Stimulated activated CD4-positive, alpha-beta T cell treated with anti-CD3 and anti-CD28 coated beads, Interleukin-1b, Interleukin-23, amount 100 ng/mL, for 24 hours (primary cell): ENCODE measurements at regions not wholly inside any gene's neighbourhood (a gene's known extent, or its start where the extent isn't known, plus 50 kb on each side); places are given as distances from the start of the nearest gene placed in this dataset.
"Not testable (repeated sequence)": the region's sequence is repeated elsewhere in the genome, so short reads cannot be mapped to it uniquely, and the experiment has no call there.

Experiments used
- DNase-seq, 4 experiments: peaks; one replicate each; pipeline ENCODE4 v3.0.0-alpha.2; 2020; ENCODE audit warnings: low read depth in 4 of 4, low spot score in 1 of 4

DNA sequence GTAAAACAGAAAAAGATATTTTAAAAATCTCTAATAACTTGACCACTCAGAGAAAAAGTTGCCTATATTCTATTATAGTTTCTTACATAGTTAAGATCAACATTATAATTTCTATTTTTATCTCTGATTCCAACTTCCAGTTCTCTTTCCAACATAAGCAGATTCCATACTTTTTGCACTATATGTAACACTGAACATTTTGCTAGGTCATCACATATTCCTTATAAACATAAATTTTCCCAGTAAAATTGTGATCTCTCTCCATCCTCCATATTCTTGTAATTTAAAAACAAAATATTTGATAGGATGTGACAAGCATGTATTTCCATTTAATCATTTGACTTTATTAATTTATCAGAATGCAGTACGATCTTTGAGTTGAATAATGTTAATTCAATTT, 170.4 kb upstream of the THSD7A start:
- DNase-seq: no peak

DNA sequence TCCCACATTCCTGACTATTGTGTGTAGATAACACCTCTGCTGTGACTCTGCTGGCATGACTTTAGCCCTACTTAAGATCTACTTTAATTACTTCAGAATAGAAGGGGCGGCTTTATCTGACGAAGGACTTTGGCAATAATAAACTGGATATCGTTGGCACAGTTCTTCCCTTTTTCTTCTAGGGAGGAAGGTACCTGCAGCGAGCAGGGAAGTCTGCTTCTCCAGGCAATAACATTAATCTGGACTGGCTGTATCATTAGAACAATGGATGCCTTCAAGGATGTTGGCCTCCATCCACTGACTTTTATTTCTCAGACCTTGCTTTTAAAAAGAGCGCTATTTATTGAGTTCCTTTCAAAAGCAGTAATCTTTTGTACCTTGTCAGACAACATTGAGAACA, 172.6 kb upstream of the THSD7A start:
- DNase-seq: no peak

DNA sequence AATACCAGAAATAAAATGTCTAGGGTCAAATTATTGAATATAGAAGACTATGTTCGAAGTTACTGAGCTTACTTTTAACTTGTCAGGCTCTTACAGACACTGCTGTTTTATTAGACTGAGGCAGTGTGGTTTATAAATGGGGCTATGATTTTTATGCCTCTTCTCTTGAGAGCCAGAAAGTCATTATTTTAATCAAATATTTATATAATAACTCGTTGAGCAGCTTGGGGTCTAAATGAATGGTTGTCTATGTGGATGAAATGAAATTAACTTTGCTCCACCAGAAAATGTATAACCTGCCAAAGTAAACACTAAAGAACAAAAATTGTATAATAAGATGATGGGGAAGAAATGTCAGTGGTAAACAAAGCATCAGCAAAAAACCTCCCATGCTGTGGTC, 175.6 kb upstream of the THSD7A start:
- DNase-seq: no peak

DNA sequence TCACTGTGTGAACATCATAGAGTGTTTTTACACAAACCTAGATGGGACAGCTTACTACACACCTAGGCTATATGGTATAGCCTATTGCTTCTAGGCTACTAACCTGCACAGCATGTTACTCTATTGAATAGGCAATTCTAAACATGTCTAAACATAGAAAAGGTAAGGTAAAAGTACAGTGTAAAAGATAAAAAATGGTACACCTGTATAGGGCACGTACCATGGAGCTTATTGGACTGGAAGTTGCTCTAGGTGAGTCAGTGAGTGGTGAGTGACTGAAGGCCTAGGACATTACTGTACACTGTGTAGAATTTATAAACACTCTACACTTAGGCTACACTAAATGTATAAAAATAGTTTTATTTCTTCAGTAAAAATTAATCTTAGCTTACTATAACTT, 182.0 kb upstream of the THSD7A start:
- no peak for DNase-seq

DNA sequence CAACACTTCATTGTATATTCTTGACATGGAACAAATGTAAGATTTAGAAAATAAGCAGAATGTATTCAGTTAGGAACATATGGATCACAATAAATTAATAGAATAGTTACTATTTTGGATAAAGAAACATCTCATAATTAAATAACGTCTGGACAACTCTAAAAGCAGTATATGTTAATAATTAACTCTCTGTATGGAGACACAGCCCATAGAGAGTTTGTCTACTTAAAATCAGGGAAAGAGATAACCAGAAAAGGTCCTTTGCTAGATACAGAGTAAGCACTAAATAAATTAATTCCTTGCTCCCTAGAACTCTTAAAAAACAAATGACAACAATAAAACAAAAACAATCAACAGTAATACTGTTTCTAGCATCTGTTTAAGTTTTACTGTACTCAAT, 184.4 kb upstream of the THSD7A start:
- no peak for DNase-seq

DNA sequence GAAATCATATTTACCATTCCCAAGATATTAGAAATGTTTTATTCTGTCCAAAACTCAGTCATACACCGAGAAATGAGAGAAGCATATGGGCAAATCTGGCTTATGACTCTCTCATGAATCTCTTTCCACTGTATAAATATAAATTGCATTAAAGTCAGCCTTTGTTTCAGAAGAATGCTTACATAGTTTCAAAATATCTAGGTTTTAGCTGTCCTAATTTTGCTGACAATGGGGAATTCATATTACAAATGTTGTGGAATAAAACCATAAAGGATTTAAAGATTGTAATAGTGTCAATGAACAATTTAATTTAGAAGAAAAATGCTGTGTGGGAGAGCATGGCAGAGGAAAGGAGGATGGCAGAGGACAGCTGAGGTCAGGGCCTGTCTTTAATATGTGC, 185.0 kb upstream of the THSD7A start:
- DNase-seq: no peak

DNA sequence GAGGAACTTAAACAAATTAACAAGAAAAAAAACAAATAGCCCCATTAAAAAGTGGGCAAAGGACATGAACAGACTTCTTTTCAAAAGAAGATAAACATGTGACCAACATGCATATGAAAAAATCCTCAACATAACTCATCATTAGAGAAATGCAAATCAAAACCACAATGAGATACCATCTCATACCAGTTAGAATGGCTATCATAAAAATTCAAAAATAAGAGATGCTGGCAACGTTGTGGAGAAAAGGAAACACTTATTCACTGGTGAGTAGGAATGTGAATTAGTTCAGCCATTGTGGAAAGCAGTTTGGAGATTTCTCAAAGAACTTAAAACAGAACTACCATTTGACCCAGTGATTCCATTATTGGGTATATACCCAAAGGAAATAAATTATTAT, 189.1 kb upstream of the TMEM106B start:
- DNase-seq: not testable (repeated sequence)

DNA sequence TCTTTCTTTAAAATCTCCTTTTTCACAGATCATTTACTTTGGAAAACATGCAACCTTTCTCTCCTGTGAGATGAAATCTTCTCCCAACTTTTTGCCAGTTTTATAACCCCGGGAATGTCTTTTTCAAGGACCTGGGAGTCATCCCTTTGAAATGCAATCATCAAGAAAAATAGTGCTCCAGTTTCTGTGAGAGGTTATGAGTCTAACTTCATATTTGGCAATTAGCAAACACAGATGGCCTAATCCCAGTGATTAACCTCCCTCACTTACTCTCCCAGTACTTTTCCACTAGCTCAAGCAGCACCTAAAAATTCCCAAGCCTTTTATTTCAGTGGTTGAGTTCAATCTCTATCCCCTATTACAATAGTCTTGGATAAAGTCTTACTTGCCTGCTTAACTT, 185.8 kb upstream of the TMEM106B start:
- no peak for DNase-seq

GRCh38 chr7:12028508-12028907, 182.6 kb upstream of the TMEM106B start:
- no peak for DNase-seq

DNA sequence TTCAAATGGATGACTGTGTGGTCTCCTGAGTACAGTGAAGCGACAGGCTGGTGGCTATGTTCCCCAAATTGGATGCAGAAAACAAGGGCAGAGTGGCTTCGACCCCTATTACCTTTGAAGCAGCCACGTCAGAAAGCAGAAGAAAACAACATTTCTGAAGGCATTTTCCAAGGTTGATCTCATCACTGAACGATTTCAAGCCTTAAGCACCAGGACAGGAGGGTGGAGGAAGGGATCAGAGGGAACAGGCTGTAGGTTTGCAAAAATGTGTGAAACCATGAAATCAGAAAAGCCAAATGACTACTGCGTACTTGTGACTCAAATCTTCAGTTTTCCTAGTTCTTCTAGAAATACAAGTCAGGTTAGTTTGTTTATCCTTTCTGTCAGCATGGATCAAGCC, 181.0 kb upstream of the TMEM106B start:
- DNase-seq: no peak

DNA sequence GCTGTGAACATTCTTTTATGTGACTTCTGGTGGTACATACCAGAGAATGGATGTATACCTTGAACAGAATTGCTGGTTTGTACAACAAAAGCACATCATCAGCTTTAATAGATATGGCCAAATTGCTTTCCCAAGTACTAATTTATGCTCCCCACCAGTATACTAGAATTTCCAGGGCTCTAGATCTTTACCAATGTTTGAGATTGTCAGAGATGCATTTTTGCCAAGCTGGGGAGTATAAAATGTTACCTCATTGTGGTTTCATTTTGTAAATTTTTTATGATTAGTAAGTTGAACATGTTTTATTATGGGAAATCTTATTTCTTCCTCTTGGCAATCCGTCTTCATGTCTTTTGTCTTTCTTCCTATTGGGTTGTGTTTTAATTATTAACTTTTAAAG, 179.9 kb upstream of the TMEM106B start:
- DNase-seq: no peak

DNA sequence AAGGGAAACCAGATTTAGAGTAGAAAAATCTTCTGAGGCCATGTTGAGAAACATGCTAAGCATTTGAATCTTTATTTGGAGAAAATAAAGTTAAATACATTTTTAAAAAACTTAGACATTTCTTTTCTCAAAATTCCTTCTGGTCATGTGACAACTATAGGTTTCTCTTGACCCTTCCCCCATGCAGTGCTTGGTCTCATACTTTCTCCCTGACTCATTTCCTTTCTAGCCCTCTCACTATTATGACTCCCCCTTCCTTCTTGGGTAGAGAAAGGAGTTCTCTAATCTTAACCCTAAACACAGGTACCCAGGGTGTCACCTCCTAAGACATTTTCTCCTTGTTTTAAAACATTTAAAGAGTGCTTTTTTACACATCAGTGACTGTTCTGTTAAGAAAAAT, 179.5 kb upstream of the TMEM106B start:
- DNase-seq: no peak

DNA sequence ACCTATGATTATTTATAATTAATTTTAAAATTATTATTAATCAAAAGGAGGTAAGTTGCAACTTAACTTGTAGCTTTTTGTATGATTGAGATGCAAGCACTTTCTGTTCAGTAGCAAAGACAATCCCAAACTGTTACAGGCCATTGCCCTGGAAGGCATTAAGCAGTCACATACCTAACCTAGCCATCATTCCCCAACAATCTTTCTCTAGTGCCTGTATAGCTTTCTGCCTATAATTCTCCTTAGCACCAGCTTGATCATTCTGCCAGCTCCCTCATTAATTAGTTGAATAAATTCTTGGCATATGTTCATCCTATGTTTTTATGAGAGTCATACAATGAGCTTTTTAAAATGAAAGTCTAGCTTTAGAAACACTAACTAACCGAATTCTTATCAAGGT, 178.9 kb upstream of the TMEM106B start:
- no peak for DNase-seq

DNA sequence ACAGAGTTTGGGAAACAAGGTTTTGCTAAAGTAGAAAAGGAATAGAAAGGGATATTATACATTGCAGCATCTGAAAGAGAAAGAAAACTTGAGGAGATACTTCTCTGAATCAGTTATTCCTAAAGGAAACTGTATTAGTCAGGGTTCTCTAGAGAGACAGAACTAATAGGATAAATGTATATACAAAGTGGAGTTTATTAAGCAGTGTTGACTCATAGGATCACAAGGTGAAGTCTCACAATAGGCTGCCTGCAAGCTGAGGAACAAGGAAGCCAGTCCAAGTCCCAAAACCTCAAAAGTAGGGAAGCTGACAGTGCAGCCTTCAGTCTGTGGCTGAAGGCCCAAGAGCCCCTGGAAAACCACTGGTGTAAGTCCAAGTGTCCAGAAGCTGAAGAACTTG, 167.6 kb upstream of the TMEM106B start:
- DNase-seq: not testable (repeated sequence)

- DNase-seq: no peak
Measured at GRCh38 chr7:12052211-12052610, 158.9 kb upstream of the TMEM106B start.

- DNase-seq: no peak
Measured at GRCh38 chr7:12053561-12053960, 157.5 kb upstream of the TMEM106B start.

DNA sequence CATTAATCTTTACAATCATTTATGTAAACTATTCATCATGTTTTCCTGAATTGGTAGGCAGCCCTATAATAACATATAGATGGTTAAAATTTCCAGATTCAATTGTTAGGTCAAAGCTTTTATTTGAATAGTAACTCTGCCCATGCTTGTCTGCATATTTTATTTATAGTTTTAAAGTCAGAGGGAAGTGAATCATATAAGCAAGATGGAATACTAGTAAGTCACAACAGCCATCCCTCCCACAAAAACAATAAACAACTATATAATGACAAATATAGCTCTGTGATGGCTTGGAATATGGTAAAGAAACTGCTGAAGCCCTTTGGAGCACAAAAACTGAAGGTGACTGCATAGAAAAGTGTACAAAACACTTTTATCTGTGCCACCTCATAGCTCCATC, 156.3 kb upstream of the TMEM106B start:
- no peak for DNase-seq

DNA sequence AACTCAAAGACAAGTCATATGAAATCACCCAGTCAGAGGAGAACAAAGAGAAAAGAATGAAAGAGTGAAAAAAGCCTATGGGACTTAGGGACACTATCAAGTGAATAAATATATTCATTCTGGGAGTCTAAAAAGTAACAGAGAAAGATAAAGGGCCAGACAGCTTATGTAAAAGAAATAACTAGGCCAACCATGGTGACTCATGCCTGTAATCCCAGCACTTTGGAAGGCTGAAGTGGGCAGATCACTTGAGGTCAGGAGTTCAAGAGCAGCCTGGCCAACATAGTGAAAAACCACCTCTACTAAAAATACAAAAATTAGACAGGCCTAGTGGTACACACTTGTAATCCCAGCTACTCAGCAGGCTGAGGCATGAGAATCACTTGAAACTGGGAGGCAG, 154.7 kb upstream of the TMEM106B start:
- DNase-seq: no peak

DNA sequence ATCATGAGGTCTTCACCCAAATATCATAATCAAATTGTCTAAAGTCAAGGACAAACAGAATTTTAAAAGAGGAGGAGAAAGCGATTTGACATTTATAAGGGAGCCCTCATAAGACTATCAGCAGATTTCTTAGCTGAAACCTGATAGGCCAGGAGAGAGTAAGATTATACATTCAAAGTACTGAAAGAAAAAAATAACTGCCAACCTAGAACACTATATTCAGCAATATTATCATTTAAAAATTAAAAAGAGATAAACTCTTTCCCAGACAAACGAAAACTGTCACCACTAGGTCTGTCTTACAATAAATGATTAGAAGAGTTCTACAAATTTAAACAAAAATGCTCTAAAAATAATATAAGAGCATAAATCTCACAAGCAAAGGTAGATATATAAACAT, 154.1 kb upstream of the TMEM106B start:
- DNase-seq: no peak

GRCh38 chr7:12062062-12062461, 149.0 kb upstream of the TMEM106B start:
- no peak for DNase-seq

DNA sequence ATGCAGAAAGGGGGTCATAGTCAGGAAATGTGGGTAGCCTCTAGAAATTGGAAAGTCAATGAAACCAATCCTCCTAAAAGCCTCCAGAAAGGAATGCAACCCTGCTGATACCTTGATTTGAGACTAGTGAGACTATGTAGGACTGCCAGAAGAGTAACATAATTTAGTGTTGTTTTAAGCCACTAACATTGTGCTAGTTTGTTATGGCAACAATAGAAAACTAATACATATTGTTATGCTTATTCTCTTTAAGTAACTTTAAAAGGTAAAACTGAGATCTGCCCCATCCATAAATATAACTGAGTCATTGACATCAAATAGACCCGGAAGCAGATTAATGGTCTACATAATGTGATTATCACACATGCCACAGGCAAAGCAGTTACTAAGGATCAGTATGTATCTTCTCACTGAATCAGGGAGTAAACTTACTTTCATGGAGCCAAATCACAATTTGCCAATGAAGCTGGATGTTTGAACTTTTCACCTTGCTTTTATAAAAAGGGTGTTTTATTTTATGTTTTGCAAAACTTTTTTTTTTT, 146.4 kb upstream of the TMEM106B start:
- DNase-seq: no peak

DNA sequence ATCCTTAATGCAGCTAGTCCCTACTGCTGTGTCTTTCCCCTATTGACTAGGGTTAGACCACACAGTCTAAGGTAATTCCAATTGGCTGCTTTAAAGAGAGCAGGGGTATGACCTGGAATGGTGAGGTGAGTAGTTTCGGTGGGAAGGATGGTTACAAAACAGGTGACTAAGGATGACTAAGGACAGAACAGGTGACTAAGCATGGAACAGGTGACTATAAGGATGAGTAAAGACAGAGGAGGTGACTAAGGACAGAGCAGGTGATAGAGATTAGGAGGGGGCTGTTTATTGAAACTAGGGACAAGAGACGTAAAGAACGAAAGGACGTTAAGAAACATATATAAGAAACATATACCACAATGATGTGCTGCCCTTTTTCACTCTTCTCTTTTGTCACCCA, 145.1 kb upstream of the TMEM106B start:
- no peak for DNase-seq

DNA sequence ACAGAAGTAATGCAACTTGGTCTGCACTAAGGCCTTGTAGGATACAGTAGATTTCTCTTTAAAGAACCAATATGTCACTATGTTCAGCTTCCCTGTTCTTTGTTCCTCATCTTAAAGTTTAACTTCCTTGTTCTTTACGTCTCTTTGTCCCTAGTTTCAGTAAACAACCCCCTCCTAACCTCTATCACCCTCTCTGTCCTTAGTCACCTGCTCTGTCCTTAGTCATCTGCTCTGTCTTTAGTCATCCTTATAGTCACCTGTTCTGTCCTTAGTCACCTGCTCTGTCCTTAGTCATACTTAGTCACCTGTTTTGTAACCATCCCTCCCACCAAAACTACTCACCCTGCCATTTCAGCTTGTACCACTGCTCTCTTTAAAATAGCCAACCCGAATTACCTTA, 144.6 kb upstream of the TMEM106B start:
- DNase-seq: no peak
